Activated CD8-positive, alpha-beta memory T cell treated with anti-CD3 and anti-CD28 coated beads for 1 hour (primary cell): ENCODE measurements at regions not wholly inside any gene's neighbourhood (a gene's known extent, or its start where the extent isn't known, plus 50 kb on each side); places are given as distances from the start of the nearest gene placed in this dataset.

ENCODE experiments used
- DNase-seq, 2 donors: peaks; one replicate each; pipeline ENCODE4 v3.0.0-alpha.2; 2020; ENCODE audit warnings: low read depth in 1 of 2; ENCODE audit errors: extremely low read depth in 1 of 2

DNA sequence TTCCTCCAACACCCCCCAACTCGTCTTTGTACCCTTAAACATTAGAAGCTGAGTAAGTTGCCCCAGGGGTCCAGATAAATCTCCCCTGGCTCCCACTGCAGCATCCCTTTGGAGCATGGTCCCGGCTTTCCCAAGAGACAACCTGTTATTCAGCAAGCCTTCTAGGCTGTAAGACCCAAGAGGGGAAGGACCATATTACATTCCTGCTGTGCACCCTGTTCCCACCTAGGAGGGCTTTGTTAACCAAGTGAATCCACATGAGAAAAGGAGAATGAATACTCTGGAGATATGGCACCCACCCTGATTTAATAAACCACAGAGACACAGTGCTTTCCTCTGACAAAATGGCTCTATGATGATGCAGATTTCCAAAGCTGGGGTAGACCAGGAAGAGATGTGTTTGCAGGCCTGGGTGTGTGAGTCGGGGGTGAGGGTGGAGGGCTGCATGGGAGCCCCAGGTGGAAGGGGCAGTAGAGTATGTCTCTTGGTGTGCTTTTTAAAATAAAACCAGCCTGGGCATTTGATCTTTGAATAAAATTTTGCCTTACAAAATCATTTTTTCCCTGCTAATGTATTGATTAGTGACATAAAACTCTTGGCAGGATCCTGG lies 325.2 kb downstream of the DRD1 start:
- DNase-seq: no peak

DNA sequence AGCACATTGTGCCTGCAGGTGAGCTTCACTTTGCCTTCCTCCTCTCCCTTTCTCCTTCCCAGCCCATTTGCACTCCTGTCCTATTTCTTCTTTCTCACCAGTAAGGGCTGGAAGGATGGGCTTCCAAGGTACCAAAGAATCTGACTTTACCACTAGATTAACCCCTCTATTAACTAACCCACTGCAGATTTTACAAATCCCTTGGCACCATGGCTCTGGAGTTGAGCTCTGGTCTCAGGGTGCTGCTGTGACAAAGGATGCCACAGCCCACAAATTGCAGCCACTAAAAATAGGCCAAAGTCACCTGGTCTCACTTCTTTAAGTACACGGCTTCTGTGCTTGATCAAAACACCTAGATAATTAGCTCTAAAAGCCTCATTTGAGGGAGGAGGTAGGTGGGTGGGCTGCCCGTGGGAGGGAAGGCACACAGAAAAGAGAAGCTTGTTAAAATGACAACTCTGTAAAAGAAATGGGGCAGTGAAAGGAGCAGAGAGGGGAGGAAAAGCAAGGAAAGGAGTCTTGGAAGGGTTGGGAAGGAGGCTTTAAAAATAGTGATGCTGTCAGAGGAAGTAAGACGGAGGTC lies 327.4 kb downstream of the DRD1 start:
- DNase-seq: no peak

DNA sequence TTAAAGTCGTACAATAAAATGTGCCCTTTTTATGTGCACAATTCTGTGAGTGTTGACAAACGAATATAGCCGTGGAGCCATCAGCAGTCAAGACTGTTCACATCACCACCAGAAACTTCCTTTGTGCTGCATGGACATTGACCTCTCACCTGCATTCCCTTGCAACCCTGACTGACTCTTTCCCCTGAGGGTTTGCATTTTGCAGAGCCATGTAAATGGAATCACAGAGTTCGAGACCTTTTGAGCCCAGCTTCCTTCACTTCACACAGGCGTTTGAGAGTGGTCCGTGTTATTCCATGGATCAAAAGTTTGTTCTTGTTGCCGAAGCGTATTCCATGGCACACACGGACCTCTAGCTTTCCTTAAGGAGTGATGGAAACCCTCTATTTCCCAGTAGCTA lies 328.2 kb downstream of the DRD1 start:
- no peak for DNase-seq

DNA sequence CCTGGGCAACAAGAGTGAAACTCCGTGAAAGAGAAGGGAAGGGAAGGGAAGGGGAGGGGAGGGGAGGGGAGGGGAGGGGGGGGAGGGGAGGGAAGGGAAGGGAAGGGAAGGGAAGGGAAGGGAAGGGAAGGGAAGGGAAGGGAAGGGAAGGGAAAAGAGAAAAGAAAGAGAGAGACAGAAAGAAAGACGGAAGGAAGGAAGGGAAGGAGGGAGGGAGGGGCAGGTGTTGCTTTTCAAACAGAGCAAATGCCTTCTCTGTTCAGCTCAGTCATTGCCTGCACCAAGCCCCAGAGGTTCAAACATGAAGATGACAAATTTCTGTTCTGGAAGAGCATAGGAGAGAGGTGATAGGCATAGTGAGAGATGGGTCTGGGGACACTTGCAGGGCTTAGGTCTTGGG lies 330.0 kb downstream of the DRD1 start:
- DNase-seq: no peak

DNA sequence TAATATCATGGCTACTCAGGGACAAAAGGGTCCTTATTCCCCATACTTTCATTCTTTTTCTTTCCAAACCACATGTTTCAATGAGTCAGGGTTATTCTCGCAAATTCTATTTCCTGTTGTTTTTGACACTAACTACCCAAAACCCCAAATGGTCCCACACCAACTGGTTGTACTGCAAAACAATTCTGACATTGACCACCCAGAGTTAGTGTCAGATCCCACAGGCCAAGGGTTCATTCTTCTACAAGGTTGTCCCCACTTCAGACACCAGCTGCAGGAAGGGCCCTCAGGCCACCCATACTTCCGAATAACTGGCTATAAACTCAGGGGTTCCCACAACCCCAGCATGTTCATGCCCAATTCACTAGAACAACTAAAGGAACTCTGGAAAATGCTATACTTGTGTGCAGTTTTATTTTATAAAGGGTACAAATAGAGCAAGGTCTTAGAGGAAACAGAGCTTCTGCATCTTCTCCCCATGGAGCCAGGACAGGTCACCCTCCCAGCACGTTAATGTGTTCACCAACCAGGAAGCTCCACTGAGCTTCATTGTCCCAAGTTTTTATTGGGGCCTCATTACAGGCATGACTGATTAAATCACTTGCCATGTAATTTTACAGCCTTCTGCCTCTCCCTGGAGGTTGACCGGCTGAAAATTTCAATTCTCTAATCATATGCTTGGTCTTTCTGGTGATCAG lies 334.8 kb downstream of the DRD1 start:
- DNase-seq: no peak

DNA sequence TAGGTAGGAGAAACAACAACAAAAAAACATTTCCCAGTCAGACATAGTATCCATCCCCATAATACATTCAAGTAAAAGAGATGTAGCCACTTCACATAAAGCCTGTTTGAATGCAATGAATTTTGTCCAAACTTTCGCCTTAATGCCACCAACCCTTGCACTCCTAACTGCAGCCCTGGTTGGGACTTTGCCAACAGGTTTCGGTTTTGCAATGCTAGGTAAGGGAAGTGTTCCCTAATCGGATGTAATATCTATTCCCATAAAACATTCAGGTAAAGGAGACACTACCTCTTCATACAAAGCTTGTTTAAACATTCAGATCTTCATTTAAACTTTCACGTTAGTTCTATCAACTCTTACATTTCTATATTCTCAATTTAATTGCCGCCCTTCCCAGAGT lies 336.1 kb downstream of the DRD1 start:
- no peak for DNase-seq

DNA sequence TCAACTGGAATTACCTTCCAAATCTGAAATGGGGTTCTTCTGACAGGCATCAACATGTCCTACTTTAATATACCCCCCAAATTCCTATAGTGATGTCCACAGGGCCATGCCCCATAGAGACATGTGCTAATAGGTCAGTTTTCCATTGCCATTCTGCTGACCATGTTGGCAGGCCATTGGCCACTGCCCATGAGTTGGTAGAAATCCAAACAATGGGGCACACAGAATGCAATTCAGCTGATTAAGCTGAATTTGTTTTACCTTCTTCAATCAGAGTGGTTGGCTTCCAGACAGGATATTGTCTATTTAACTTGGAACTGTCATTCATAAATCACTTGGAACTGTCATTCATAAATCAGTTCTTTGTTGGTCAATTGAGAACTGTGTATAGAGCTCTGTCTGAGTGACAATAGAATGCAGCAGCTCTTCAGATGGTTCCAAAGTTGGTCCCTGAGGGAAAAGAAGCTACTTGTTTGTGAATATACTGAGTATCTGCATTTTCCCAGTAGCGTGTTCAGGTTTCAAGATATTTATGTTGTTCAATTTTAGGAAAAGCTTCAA lies 336.9 kb downstream of the DRD1 start:
- no peak for DNase-seq

DNA sequence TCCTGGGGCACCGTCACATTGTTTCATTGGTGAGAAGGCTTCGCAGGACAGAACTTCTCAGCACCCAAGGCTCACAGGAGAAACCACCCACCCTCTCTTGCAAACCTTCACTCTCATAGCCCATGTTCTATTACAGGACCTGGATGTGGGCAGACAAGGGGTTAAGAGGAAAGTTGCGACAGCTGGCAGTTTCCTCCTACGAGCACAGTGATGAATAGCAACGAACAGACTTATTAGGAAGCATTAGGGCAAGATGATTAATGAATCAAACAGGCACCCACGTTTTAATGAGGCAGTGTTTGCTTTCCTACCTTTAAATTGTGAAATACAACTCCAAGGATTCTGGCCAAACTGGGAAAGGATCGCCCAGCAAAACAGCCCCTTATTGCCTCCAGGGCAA lies 339.3 kb downstream of the DRD1 start:
- DNase-seq: no peak

DNA sequence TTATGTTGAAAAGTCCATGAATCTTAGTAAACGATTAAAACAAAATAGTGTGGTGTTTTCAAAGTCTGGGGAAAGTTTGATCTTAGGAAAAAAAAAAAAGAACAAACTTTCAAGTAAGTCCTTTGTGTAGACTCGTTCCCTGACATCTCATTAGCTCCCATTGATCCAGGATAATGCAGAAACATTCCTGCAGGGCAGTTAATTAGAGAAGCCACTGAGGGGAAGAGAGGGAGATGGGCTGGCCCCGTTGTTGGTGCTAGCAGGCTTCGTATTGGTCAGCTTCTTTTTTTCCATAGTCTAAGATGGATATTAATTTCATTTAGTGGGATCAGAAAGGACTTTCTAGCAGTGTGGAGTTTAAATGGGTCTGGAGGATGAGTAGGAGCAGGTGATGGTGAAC lies 340.2 kb downstream of the DRD1 start:
- no peak for DNase-seq

DNA sequence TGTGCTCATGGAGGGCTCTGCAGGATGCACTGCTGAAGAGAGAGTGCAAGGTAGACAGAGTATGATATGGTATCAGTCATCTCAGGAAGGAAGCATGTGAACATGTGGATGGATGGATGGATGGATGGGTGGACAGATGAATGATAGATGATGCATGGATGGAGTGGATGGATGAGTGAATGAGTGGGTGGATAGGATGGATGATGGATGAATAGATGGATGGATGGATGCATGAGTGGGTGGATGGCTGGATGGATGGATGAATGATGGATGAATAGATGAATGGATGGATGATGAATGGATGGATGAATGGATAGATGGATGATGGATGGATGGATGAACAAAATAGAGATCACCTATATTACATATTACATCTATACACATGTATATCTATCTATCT lies 341.3 kb downstream of the DRD1 start:
- DNase-seq: no peak

DNA sequence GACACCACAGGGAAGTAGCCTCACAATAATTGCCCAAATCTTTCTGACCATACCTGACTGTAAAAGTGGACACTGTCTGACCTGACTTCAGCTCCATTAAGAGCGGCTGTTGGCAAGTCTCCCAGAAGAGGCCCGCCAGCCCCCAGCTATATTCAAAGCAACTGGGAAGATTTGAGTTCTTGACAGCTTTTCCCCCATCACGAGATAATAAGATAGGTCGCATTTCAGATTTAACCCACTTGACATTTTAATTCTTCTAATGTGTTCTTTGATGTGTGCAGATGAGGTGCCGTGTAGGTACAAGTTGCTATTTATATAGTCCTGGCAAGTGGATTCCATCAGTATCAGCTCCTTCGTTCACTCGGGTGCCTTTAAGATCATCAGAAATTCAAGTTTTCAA lies 345.7 kb downstream of the DRD1 start:
- DNase-seq: no peak

DNA sequence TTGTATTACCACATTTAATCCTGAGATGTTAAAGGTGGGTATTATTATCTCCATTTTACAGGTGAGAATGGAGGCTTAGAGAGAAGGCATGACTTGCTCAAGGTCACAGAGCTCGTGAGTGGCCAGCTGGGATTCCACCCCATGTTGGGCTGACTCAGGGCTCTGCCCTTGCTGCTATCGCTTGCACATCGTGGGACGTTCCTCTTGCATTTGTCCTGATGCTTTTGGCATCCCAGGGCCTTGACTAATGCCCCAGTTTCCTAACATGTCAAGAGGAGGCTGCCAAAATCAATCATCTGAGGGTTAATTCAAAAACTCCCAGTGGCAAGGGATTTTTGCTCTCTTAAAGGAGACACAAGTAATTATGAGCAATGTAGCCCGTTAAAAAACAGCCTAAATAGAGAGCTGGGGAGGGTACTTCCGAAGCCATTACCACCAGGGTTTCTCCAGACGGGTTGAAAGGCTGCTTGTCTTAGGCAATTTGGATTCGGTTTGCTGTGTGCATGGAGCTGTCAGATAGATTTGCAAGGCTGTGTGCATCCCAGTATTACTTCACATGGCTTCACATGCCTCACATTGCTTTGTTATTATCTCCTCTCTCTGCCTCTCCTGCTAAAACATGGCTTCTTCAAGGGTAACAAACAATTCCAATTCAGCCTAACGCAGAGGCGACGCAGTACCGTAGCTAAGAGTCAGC lies 347.4 kb downstream of the DRD1 start:
- DNase-seq: no peak

DNA sequence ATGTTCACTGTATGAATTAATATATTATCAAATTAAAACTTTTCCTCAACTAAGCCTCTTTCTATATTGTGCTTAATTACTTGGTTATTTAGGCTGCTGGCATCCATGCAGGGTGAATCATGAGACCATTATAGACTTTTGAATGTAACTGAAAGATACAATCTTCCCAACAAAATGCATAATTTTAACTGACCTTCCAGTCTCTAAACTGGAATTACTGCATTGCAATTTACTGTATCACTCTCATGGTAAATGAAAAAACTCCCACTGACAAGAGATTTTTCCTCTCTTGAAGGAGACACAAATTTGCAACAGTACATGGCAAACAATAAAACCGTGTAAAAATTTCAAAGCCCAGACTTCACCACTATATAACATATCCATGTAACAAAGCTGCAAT lies 349.5 kb downstream of the DRD1 start:
- DNase-seq: no peak

DNA sequence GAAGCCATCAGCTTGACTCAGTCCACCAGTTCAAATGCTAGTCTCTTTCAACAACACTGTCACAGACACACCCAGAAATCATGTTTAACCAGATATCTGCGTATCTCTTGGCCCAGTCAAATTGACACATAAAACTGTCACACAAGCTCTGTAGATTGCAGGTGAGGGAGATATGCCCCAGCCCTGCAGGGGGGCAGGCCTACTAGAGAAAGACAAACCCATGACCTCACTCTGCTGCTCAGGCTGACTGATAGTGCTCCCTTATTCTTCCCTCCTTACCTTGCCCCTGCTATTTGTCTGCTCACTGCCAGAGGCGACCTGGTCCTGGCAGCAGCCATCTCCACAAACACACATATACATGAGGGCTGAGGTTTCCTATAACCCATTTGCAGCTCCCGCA lies 351.3 kb downstream of the DRD1 start:
- no peak for DNase-seq

DNA sequence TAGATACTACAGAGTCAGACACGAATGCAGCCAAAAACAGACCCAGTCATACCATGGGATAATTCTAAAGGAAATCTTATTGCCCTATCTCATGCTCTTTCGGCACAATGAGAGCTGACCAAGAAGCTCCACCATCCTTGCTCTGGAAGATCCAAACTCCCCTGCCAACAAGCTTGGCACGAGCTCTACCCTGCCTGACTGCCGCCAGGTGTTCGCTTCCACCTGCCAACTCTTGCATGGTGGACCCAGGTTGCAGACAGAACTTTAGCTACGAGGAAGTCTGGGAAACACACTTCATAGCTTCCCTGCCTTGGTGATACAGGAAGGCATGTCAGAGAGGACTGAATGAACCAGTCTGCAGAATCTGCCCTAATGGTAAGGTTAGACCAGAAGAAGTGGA lies 355.0 kb downstream of the DRD1 start:
- no peak for DNase-seq

DNA sequence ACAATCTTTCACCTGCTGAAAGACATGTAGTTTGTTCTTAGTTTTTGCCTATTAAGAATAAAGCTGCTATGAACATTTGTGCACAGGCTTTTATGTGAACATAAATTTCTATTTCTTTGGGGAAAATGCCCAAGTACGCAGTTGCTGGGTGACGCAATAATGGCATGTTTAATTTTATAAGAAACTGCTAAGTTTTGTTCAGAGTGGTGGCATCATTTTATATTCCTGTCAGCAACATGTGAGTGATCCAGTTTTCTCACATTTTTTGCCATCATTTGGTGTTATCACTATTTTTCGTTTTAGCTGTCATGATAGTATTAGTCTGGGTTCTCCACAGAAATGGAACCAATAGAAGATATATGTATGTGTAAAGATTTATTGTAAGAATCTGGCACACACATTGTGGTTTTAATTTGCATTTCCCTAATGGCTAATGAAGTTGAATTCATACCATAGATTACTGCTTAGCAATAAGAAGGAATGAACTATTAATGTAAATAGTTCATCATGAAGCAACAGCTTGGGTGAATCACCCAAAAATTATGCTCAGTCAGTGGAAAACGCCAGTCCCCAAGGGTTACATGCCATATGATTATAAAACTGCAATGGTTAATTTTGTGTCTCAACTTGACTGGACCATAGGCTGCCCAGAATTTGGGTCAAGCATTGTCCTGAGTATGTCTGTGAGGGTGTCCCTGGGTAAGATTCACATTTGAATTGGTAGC lies 358.6 kb downstream of the MSX2 start:
- DNase-seq: no peak

DNA sequence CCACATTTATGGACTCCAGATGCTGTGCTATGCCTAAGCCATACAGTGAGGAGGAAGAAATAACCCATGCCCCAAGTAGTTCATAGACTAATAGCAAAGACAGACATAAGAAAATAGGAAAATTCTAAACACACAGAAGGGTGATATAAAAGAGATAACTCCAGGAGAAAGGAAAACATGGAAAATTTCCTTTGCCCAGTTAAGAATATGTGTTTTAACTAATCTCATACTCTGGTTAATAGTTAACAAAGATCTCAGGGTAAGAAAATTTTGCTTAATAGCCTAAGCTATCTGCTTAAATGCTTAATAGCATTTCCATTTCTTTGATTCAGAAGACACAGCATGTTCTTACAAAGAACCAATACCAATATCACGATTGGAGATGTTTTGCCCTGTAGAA lies 358.0 kb downstream of the MSX2 start:
- no peak for DNase-seq

DNA sequence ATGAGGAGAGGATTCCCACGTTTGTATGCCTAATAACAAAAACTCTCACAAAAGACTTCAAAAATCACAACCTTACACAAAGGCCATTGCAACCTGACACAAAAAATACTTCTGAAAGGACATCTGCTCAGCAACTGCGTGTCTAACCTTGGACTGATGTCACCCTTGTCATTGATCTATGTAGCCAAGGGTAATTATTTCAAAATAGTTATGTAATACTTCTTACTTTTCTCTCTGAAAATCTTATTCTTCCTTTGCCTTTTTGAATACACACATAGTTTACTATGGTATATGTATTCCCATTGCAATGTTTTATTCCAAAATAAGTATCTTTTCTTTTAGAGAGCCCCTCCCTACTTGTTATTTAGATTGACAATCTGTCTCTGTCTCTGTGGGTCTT lies 355.3 kb downstream of the MSX2 start:
- DNase-seq: no peak

DNA sequence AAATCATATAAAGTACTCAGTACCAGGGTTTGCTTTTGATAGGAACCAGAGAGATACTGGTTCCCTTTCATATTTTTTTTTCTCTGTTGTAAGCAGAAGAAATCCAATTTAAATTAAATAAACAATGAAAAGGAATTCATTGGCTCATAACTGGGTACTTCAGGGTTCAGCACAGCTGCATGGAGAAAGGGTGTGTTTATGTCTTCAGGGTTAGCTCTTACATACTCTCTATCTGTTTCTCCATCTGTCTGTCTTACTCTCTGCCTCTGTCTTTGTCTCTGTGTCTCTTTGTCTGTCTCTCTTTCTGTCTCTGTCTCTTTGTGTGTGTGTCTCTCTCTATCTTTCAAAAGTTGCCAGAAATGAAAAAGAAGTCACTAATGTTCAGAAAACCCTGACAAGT lies 345.9 kb downstream of the MSX2 start:
- DNase-seq: no peak

DNA sequence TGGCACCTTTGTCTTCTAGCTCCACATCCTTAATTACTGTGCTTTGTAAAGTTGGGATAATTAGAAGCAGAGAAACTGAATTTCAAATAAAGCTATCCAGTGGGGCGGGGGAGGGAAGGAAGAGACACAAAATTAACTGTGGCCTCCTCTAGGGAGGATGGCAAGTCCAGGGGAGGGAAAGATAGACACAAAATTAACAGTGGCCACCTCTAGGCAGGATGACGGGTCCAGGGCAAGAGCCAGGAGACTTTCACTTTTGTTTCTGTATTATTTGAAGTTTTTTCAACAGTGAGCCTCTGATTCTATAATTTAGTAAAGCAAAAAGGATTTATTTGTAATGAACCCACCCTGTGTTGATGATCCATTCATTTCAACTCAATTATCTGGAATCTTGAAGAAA lies 335.9 kb downstream of the MSX2 start:
- DNase-seq: no peak

DNA sequence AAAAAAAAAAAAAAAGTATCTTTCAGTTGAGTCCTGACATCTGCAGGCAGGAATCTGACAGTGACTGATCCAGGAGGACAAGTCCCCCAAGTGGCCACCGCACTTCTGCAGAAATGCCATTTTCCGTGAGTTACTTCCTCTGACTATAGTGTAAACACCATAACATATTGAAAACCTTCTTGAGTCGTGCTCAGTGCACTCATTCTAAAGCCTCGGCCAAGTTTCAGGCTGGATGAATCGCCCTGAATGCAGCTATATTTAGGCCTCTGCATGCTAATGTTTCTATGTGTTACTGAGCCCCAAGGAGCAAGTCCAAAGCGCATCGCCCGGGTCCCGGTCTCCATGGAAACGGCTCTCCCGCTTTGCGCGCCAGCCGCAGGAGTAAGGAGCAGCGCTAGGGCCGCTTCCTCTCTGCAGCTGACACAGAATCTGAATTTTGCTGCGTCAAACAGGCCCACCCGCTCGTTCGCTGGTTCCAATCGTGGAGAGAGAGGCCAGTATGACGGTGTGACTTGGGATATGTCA lies 335.4 kb downstream of the MSX2 start:
- DNase-seq: no peak
